Esophagus muscularis mucosa (tissue), 4 donors: ENCODE measurements at regions not wholly inside any gene's neighbourhood (a gene's known extent, or its start where the extent isn't known, plus 50 kb on each side); places are given as distances from the start of the nearest gene placed in this dataset.

Experiments used
- DNase-seq: peaks from one replicate; pipeline ENCODE4 v3.0.0-alpha.2; 2017; ENCODE audit errors: extremely low spot score
- H3K27ac ChIP-seq, 4 donors: fragments of 200-600 bp; sonication (generic); replicated peaks in 1 of 4; 1 replicate in 3 of 4; 2 replicates in 1 of 4; pipeline ENCODE4 v1.5.1; 2016 to 2019; ENCODE audit warnings: mild to moderate bottlenecking in 1 of 4
- H3K27me3 ChIP-seq, 4 donors: fragments of 200-600 bp; sonication (generic); one replicate each; pipeline versions ENCODE4 v1.5.1 to v1.6.0; 2016 to 2019
- H3K36me3 ChIP-seq, 4 donors: fragments of 200-600 bp; sonication (generic); one replicate each; pipeline ENCODE4 v1.5.1; 2016 to 2019
- H3K4me1 ChIP-seq, 4 donors: fragments of 200-600 bp; sonication (generic); one replicate each; pipeline ENCODE4 v1.5.1; 2016 to 2019
- H3K4me3 ChIP-seq, 4 donors: fragments of 200-600 bp; sonication (generic); 1 replicate in 2 of 4; 2 replicates in 2 of 4; pipeline ENCODE4 v1.5.1; 2016 to 2019; ENCODE audit warnings: mild to moderate bottlenecking in 4 of 4, moderate library complexity in 1 of 4
- H3K9me3 ChIP-seq, 4 donors: fragments of 200-600 bp; sonication (generic); 1 replicate in 3 of 4; 2 replicates in 1 of 4; pipeline ENCODE4 v1.5.1; 2016 to 2019
- CTCF ChIP-seq, 3 experiments: fragments of 200-600 bp in 2 of 3; fragments of 450-650 bp in 1 of 3; sonication (generic) in 2 of 3; IDR thresholded peaks; one replicate each; pipeline ENCODE4 v1.5.1; 2017 to 2019; ENCODE audit warnings: antibody characterized with exemption in 3 of 3, mild to moderate bottlenecking in 2 of 3, moderate library complexity in 1 of 3
- EP300 ChIP-seq: sonication (generic); formaldehyde crosslinking; IDR thresholded peaks from one replicate; pipeline ENCODE4 v1.6.1; 2017; ENCODE audit warnings: antibody characterized with exemption
- POLR2A ChIP-seq: fragments of 450-650 bp; IDR thresholded peaks from one replicate; pipeline ENCODE4 v1.6.1; 2017; ENCODE audit warnings: antibody characterized with exemption, moderate library complexity, mild to moderate bottlenecking, low read depth
- POLR2AphosphoS5 ChIP-seq, 2 donors: sonication (generic); formaldehyde crosslinking; IDR thresholded peaks; one replicate each; pipeline ENCODE4 v1.6.1; 2017; ENCODE audit warnings: antibody characterized with exemption in 2 of 2
- WGBS: methylation state at CpG from one replicate; pipeline ENCODE4 v1.1.5; 2018; 5-methylcytosine and 5-hydroxymethylcytosine counted together
- intact Hi-C: fragments of 100-400 bp; cut with DNase I; formaldehyde crosslinking; loops from one replicate; pipeline ENCODE4 v1.15.1; 2023

GRCh38 chr5:18243846-18244245 is 609.6 kb downstream of the TAF11L14 start:
- TF ChIP-seq POLR2A, result no peak
- no peak for TF ChIP-seq CTCF (IDR thresholded peaks at IDR 0.05)
- no peak for TF ChIP-seq EP300
- no peak for TF ChIP-seq POLR2AphosphoS5 (IDR thresholded peaks at IDR 0.05)
- DNase-seq, result no peak
- Histone ChIP-seq H3K36me3 (no peaks in the 10 kb centered on the region), H3K4me3 (no peak overlapping the region), H3K27me3 (no peaks in the 10 kb centered on the region), H3K27ac (no peak overlapping the region), H3K9me3 (peaks cover 0 to 7% (median 0%) of the 10 kb centered on the region in 4 donors), H3K4me1 (no peaks in the 10 kb centered on the region)
- WGBS, result 83% methylated on average over 2 of the region's 2 CpGs
- intact Hi-C loops, result no loop called here

- H3K36me3 ChIP-seq, result no peaks in the 10 kb centered on the region
- peaks cover 0 to 7% (median 0%) of the 10 kb centered on the region in 4 donors for H3K9me3 ChIP-seq
- intact Hi-C loops, result no loop called here
- TF ChIP-seq EP300 (no peak), CTCF (IDR thresholded peaks at IDR 0.05) (no peak), POLR2A (no peak), POLR2AphosphoS5 (IDR thresholded peaks at IDR 0.05) (no peak)
- DNase-seq, result no peak
- H3K27me3 ChIP-seq, result no peaks in the 10 kb centered on the region
- no peak overlapping the region for H3K4me3 ChIP-seq
- H3K4me1 ChIP-seq, result no peaks in the 10 kb centered on the region
- H3K27ac ChIP-seq, result no peak overlapping the region
Measured at GRCh38 chr5:18244309-18244708, 610.0 kb downstream of the TAF11L14 start.

- TF ChIP-seq EP300 (no peak), POLR2AphosphoS5 (IDR thresholded peaks at IDR 0.05) (no peak), CTCF (IDR thresholded peaks at IDR 0.05) (no peak), POLR2A (no peak)
- H3K4me1 ChIP-seq, result no peaks in the 10 kb centered on the region
- no peaks in the 10 kb centered on the region for H3K27me3 ChIP-seq
- 94% methylated on average over 3 of the region's 3 CpGs for WGBS
- H3K9me3 ChIP-seq, result no peaks in the 10 kb centered on the region
- no peak overlapping the region for H3K4me3 ChIP-seq
- H3K36me3 ChIP-seq, result no peaks in the 10 kb centered on the region
- no peak overlapping the region for H3K27ac ChIP-seq
- no peak for DNase-seq
- intact Hi-C loops, result no loop called here
Measured at GRCh38 chr5:18252559-18252958, 618.3 kb downstream of the TAF11L14 start.

- intact Hi-C loops, result no loop called here
- Histone ChIP-seq H3K27me3 (no peaks in the 10 kb centered on the region), H3K36me3 (no peaks in the 10 kb centered on the region), H3K9me3 (no peaks in the 10 kb centered on the region), H3K4me1 (no peaks in the 10 kb centered on the region), H3K4me3 (no peak overlapping the region), H3K27ac (no peak overlapping the region)
- no peak for DNase-seq
- TF ChIP-seq CTCF (IDR thresholded peaks at IDR 0.05), result no peak
- no peak for TF ChIP-seq POLR2AphosphoS5 (IDR thresholded peaks at IDR 0.05)
- no peak for TF ChIP-seq EP300
- WGBS, result 97% methylated on average over 3 of the region's 3 CpGs
Measured at GRCh38 chr5:18264126-18264882, 630.0 kb downstream of the TAF11L14 start.
